Activated naive CD4-positive, alpha-beta T cell treated with anti-CD3 and anti-CD28 coated beads, Interleukin-2, amount 50 U/mL, for 72 hours (primary cell): ENCODE measurements at regions not wholly inside any gene's neighbourhood (a gene's known extent, or its start where the extent isn't known, plus 50 kb on each side); places are given as distances from the start of the nearest gene placed in this dataset.

ENCODE experiments used
- ATAC-seq, 2 donors: fragments of 150-1000 bp; cut with Tn5 transposase; 2 replicates each; pipeline ENCODE4 v1.10.0; 2021; ENCODE audit warnings: mild to moderate bottlenecking in 2 of 2, moderate library complexity in 2 of 2
- DNase-seq, 2 donors: peaks; one replicate each; pipeline ENCODE4 v3.0.0; 2021 to 2022; ENCODE audit warnings: low spot score in 2 of 2
- H3K27ac Mint-ChIP-seq, 2 donors: one replicate each; pipeline ENCODE4 v1.8.0; 2022; ENCODE audit warnings: mild to moderate bottlenecking in 2 of 2, mixed read lengths in 2 of 2
- H3K36me3 Mint-ChIP-seq, 2 donors: one replicate each; pipeline ENCODE4 v1.8.0; 2022; ENCODE audit warnings: mixed read lengths in 2 of 2
- H3K9me3 Mint-ChIP-seq, 2 donors: one replicate each; pipeline ENCODE4 v1.8.0; 2022; ENCODE audit warnings: mixed read lengths in 2 of 2

- ATAC-seq (no peak), DNase-seq (no peak)
- Mint-ChIP-seq H3K27ac (no peak overlapping the region), H3K9me3 (peaks cover 9 to 18% of the 10 kb centered on the region in 2 donors), H3K36me3 (no peaks in the 10 kb centered on the region)
Measured at GRCh38 chr20:7650086-7650879, 290.0 kb downstream of the HAO1 start.

DNA sequence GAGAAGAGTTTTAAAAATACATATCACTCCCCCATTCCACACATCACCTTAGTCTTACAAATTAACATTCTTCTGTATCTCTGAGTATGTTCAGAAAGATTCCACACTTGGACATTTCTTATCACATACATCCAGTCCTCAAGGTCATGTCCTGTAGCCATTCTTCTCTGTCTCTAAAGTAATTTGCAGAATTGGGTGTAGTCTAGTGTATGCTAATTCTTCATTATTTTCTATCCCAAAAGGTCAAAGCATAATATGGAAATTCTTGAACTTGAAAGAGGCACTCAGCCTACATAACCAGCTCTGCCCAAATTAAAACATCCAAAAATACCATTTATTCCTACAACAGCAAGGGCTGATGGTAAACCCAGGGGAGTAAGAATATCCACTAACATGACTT lies 286.0 kb downstream of the HAO1 start:
- Mint-ChIP-seq H3K36me3 (no peaks in the 10 kb centered on the region), H3K27ac (no peak overlapping the region), H3K9me3 (peaks cover 4 to 17% of the 10 kb centered on the region in 2 donors)
- no peak for DNase-seq
- no peak for ATAC-seq

- ATAC-seq (no peak), DNase-seq (no peak)
- Mint-ChIP-seq H3K9me3 (peaks cover 4 to 15% of the 10 kb centered on the region in 2 donors), H3K36me3 (no peaks in the 10 kb centered on the region), H3K27ac (no peak overlapping the region)
Measured at GRCh38 chr20:7656687-7657467, 283.4 kb downstream of the HAO1 start.

- H3K27ac Mint-ChIP-seq: no peak overlapping the region
Measured at GRCh38 chr20:7657569-7657968, 282.7 kb downstream of the HAO1 start.

GRCh38 chr20:7660165-7660564 lies 280.1 kb downstream of the HAO1 start:
- H3K27ac Mint-ChIP-seq: no peak overlapping the region
- ATAC-seq (no peak), DNase-seq (no peak)
- H3K36me3 Mint-ChIP-seq: no peaks in the 10 kb centered on the region
- H3K9me3 Mint-ChIP-seq: peaks cover 0 to 16% of the 10 kb centered on the region in 2 donors

More at GRCh38 chr20:7657569-7657968, 282.7 kb downstream of the HAO1 start:
- H3K36me3 Mint-ChIP-seq: no peaks in the 10 kb centered on the region
- DNase-seq (no peak), ATAC-seq (no peak)
- H3K9me3 Mint-ChIP-seq: peaks cover 4 to 16% of the 10 kb centered on the region in 2 donors

- Mint-ChIP-seq H3K27ac (no peak overlapping the region), H3K36me3 (no peaks in the 10 kb centered on the region), H3K9me3 (peaks cover 0 to 8% of the 10 kb centered on the region in 2 donors)
- ATAC-seq (no peak), DNase-seq (no peak)
Measured at GRCh38 chr20:7665376-7665775, 274.9 kb downstream of the HAO1 start.

GRCh38 chr20:7667194-7667593 lies 273.1 kb downstream of the HAO1 start:
- ATAC-seq (no peak), DNase-seq (no peak)
- peaks cover 0 to 7% of the 10 kb centered on the region in 2 donors for H3K9me3 Mint-ChIP-seq
- H3K36me3 Mint-ChIP-seq: no peaks in the 10 kb centered on the region
- no peak overlapping the region for H3K27ac Mint-ChIP-seq

DNA sequence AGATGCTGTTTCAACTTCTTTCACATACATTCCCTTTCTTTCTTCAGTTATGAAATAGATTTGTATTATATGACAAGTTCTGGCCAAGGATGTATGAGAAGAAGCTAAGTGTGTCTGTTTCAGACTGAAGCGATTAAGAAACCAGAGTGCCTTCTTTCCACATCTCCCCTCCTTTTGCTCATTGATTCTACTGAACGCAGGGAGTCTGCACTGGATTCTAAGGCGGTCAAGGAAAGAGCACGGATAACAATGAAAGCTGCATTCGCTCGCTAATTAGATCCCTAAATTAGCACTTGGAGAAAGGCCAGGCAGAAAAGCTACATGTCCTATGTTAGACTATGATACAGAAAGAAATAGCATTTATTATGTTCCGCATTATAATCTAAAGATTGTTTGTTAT lies 267.7 kb downstream of the HAO1 start:
- H3K36me3 Mint-ChIP-seq: no peaks in the 10 kb centered on the region
- H3K9me3 Mint-ChIP-seq: peaks cover under 1 to 15% of the 10 kb centered on the region in 2 donors
- no peak overlapping the region for H3K27ac Mint-ChIP-seq
- DNase-seq (no peak), ATAC-seq (no peak)

DNA sequence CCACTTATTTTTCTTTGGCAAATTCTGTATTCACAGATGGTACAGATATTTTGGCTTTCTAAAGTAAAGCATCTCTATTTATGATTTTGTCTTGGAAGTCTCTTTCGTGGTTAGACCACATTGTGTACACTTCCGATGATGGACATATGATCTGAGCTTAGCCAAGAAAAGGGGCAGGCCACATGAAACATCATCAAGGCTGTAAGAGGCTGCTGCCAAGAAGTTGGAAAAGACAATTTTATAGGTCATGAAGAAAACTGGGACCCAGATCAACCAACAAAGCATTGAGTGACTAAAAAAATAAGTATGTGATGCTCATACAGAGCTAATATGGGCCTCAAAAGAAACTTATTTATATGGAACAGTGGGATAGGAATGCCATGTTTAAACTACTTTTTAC lies 266.4 kb downstream of the HAO1 start:
- DNase-seq (no peak), ATAC-seq (no peak)
- Mint-ChIP-seq H3K9me3 (peaks cover 3 to 15% of the 10 kb centered on the region in 2 donors), H3K36me3 (no peaks in the 10 kb centered on the region), H3K27ac (no peak overlapping the region)

DNA sequence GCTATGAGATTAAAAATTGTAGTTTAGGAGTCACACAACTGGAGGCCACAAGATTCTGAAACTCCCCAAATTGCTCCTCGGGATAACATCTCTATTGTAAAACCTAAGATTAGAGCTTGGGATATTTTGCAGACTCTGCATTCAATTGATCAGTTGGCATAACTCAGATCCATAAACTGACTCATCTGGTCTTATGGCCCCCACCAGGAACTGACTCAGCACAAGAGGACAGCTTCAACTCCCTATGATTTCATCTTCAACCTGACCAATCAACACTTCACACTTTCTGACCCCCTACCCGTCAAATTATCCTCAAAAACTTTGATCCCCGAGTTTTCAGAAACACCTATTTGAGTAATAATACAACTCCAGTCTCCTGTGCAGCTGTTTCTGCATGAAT lies 257.3 kb downstream of the HAO1 start:
- H3K9me3 Mint-ChIP-seq: no peaks in the 10 kb centered on the region
- no peaks in the 10 kb centered on the region for H3K36me3 Mint-ChIP-seq
- no peak overlapping the region for H3K27ac Mint-ChIP-seq
- no peak for DNase-seq
- no peak for ATAC-seq

DNA sequence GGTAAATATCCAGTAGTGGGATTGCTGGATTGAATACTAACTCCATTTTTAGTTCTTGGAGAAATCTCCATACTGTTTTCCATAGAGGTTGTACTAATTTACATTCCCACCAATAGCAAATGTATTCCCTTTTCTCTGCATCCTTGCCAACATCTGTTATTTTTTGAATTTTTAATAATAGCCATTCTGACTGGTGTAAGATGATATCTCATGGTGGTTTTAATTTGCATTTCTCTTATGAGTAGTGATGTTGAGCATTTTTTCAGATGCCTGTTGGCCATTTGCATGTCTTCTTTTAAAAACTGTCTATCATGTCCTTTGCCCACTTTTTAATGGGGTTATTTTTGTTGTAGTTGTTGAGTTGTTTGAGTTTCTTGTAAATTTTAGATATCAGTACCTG lies 253.2 kb downstream of the HAO1 start:
- H3K9me3 Mint-ChIP-seq: peaks cover 7 to 16% of the 10 kb centered on the region in 2 donors

DNA sequence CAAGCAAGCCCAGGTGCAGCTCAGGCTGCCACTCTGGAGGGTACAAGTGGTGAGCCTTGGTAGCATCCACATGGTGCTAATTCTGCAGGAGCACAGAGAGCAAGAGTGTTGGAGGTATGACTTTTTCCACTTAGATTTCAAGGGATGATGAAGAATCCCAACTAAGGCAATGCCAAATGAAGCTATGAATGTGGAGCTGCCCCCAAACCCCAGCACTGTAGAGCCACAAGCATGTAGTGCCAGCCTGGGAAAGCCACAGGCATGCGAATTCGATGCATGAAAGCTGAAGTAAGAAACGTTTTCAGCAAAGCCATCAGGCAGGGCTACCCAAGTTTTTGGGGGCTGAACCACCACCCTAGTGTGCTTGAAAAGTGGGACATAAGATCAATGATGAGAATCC lies 251.1 kb downstream of the HAO1 start:
- no peak for DNase-seq
- Mint-ChIP-seq H3K36me3 (no peaks in the 10 kb centered on the region), H3K9me3 (peaks cover 7 to 19% of the 10 kb centered on the region in 2 donors), H3K27ac (no peak overlapping the region)
- ATAC-seq: no peak

More for the DNA sequence above, 253.2 kb downstream of the HAO1 start:
- ATAC-seq (no peak), DNase-seq (no peak)
- Mint-ChIP-seq H3K36me3 (no peaks in the 10 kb centered on the region), H3K27ac (no peak overlapping the region)

DNA sequence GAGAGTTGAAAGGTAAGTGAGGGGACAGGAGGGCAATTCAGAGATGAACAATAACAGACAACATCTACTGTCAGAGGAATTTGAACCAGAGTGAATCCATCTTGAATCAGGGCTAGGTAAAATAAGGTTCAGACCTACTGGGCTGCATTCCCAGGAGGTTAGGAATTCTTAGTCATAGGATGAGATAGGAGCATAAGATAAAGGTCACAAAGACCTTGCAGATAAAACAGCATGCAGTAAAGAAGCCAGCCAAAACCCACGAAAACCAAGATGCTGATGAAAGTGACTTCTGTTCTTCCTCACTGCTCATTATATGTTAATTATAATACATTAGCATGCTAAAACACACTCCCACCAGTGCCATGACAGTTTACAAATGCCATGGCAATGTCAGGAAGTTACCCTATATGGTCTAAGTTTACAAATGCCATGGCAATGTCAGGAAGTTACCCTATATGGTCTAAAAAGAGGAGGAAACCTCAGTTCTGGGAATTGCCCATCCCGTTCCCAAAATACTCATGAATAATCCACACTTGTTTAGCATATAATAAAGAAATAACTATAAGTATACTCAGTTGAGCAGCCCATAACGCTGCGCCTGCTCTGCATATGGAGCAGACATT lies 248.5 kb downstream of the HAO1 start:
- Mint-ChIP-seq H3K27ac (no peak overlapping the region), H3K9me3 (peaks cover 9 to 21% of the 10 kb centered on the region in 2 donors), H3K36me3 (peaks cover 0 to 2% of the 10 kb centered on the region in 2 donors)
- ATAC-seq: no peak
- no peak for DNase-seq

- DNase-seq: no peak
- H3K27ac Mint-ChIP-seq: no peak overlapping the region
- H3K9me3 Mint-ChIP-seq: peaks cover 17 to 24% of the 10 kb centered on the region in 2 donors
- peaks cover 0 to 8% of the 10 kb centered on the region in 2 donors for H3K36me3 Mint-ChIP-seq
- ATAC-seq: no peak
Measured at GRCh38 chr20:7692478-7692877, 247.8 kb downstream of the HAO1 start.

DNA sequence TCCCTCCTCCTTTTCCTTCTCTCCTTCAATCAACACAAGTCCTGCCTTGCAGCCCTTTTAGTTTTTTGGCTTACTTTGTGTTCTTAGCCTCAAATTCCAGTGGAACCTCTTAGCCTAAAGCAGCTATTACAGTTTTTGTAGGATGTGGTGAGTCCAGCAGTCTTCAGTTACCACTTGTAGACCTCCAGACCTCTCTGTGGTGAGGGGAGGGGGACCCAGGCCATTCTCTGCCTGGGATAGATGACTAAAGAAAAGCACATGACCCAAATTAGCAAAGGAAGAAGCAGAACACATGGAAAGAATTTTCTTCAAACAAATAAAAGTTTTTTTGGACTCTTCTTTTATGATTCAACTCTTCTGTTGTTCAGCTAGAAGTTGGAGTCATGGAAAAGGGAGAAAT lies 246.5 kb downstream of the HAO1 start:
- DNase-seq: no peak
- H3K9me3 Mint-ChIP-seq: peaks cover 14 to 18% of the 10 kb centered on the region in 2 donors
- no peak for ATAC-seq
- no peak overlapping the region for H3K27ac Mint-ChIP-seq
- H3K36me3 Mint-ChIP-seq: peaks cover 0 to 10% of the 10 kb centered on the region in 2 donors

GRCh38 chr20:7695051-7695495 lies 245.2 kb downstream of the HAO1 start:
- ATAC-seq (no peak), DNase-seq (no peak)
- Mint-ChIP-seq H3K9me3 (peaks cover 12 to 14% of the 10 kb centered on the region in 2 donors), H3K36me3 (peaks cover 0 to 10% of the 10 kb centered on the region in 2 donors), H3K27ac (no peak overlapping the region)

DNA sequence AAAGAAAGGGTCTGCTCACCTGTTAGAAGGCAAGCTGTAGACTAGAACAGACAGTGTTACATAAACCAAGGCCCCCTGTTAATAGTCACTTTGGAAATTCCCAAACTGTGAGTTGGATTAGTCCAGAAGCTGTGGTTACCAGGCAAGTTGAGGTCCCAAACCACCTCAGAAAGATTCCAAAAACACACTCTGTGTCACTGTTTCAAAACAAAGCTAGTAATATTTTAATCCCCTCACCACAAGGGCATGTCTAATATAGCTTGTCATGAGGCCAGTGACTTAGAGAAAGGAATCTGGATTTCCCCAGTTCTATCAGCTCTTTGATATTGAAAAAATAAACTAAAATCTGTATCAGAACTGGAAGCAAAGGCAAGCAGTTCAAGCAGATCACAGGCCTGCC lies 244.6 kb downstream of the HAO1 start:
- ATAC-seq (no peak), DNase-seq (no peak)
- peaks cover 0 to 10% of the 10 kb centered on the region in 2 donors for H3K36me3 Mint-ChIP-seq
- peaks cover 12 to 17% of the 10 kb centered on the region in 2 donors for H3K9me3 Mint-ChIP-seq
- H3K27ac Mint-ChIP-seq: no peak overlapping the region
